ENCODE measurements at regions not wholly inside any gene's neighbourhood (a gene's known extent, or its start where the extent isn't known, plus 50 kb on each side); places are given as distances from the start of the nearest gene placed in this dataset.

GRCh38 chr6:15874326-15874725, 211.5 kb upstream of the DTNBP1 start:
- TF ChIP-seq CTCF (conservative IDR thresholded peaks at IDR 0.05; ENCODE audit: low read length): no peak
- TF ChIP-seq EZH2phosphoT487 (IDR thresholded peaks at IDR 0.05; ENCODE audit: borderline replicate concordance, low read depth, low read length): no peak

All from OCI-LY7 (cell line).